ENCODE measurements at regions not wholly inside any gene's neighbourhood (a gene's known extent, or its start where the extent isn't known, plus 50 kb on each side); places are given as distances from the start of the nearest gene placed in this dataset.
A peak's percentile ranks its signal among the peaks of the same experiment; 100 is the strongest.

- DNase-seq (ENCODE audit: low read depth), result peak; percentile 71
- H3K4me1 ChIP-seq (ENCODE audit: control insufficient read depth, insufficient read depth, low read length), result peaks cover 24% of the 10 kb centered on the region
- no peaks in the 10 kb centered on the region for H3K27me3 ChIP-seq (replicated peaks; ENCODE audit: control insufficient read depth, insufficient read depth, low read length)
- H3K36me3 ChIP-seq (ENCODE audit: control insufficient read depth, insufficient read depth, low read length, severe bottlenecking), result no peaks in the 10 kb centered on the region
- H3K4me3 ChIP-seq (ENCODE audit: low read length), result no peak overlapping the region
- peaks cover 5% of the 10 kb centered on the region for H3K9me3 ChIP-seq (ENCODE audit: control insufficient read depth, low read length)
- no peak overlapping the region for H3K9ac ChIP-seq (ENCODE audit: low read length)
Observed at GRCh38 chr3:43905157-43905556, 214.4 kb downstream of the ABHD5 start.

- H3K4me3 ChIP-seq (ENCODE audit: low read length), result no peak overlapping the region
- no peaks in the 10 kb centered on the region for H3K9me3 ChIP-seq (ENCODE audit: control insufficient read depth, low read length)
- peaks cover 24% of the 10 kb centered on the region for H3K4me1 ChIP-seq (ENCODE audit: control insufficient read depth, insufficient read depth, low read length)
- H3K9ac ChIP-seq (ENCODE audit: low read length), result no peak overlapping the region
- DNase-seq (ENCODE audit: low read depth), result no peak
- no peaks in the 10 kb centered on the region for H3K27me3 ChIP-seq (replicated peaks; ENCODE audit: control insufficient read depth, insufficient read depth, low read length)
- no peaks in the 10 kb centered on the region for H3K36me3 ChIP-seq (ENCODE audit: control insufficient read depth, insufficient read depth, low read length, severe bottlenecking)
Observed at GRCh38 chr3:43906849-43907507, 216.2 kb downstream of the ABHD5 start.

- Histone ChIP-seq H3K4me1 (ENCODE audit: control insufficient read depth, insufficient read depth, low read length) (peaks cover 19% of the 10 kb centered on the region), H3K27me3 (replicated peaks; ENCODE audit: control insufficient read depth, insufficient read depth, low read length) (no peaks in the 10 kb centered on the region), H3K9ac (ENCODE audit: low read length) (no peak overlapping the region), H3K9me3 (ENCODE audit: control insufficient read depth, low read length) (no peaks in the 10 kb centered on the region), H3K4me3 (ENCODE audit: low read length) (no peak overlapping the region), H3K36me3 (ENCODE audit: control insufficient read depth, insufficient read depth, low read length, severe bottlenecking) (no peaks in the 10 kb centered on the region)
- no peak for DNase-seq (ENCODE audit: low read depth)
Observed at GRCh38 chr3:43907508-43907858, 216.7 kb downstream of the ABHD5 start.

- Histone ChIP-seq H3K36me3 (ENCODE audit: control insufficient read depth, insufficient read depth, low read length, severe bottlenecking) (no peaks in the 10 kb centered on the region), H3K4me3 (ENCODE audit: low read length) (no peak overlapping the region), H3K9me3 (ENCODE audit: control insufficient read depth, low read length) (no peaks in the 10 kb centered on the region), H3K4me1 (ENCODE audit: control insufficient read depth, insufficient read depth, low read length) (peaks cover 14% of the 10 kb centered on the region), H3K9ac (ENCODE audit: low read length) (no peak overlapping the region), H3K27me3 (replicated peaks; ENCODE audit: control insufficient read depth, insufficient read depth, low read length) (no peaks in the 10 kb centered on the region)
- no peak for DNase-seq (ENCODE audit: low read depth)
Observed at GRCh38 chr3:43908456-43908855, 217.7 kb downstream of the ABHD5 start.

GRCh38 chr3:43909149-43909548 is 218.4 kb downstream of the ABHD5 start:
- peaks cover 14% of the 10 kb centered on the region for H3K4me1 ChIP-seq (ENCODE audit: control insufficient read depth, insufficient read depth, low read length)
- no peak for DNase-seq (ENCODE audit: low read depth)

DNA sequence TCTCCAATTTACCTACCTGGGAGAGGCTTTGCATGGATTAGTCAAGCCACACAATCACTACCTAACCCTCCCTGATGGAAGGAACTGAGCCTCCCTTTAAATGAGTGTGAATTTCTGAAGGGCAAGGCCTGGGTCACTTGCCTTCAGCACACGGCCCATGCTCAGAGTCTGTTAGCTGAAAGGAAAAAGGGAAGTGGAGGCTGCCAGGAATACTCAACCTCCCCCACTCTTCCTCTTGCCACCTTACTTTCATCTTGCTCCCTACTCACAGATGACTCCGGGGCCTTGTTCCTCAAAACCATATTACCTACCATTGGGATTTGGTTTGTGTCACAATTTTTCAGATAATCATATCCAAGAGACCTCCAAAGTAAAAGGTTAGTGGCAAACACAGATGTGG is 220.0 kb downstream of the ABHD5 start:
- DNase-seq (ENCODE audit: low read depth), result no peak
- no peak overlapping the region for H3K4me3 ChIP-seq (ENCODE audit: low read length)
- H3K4me1 ChIP-seq (ENCODE audit: control insufficient read depth, insufficient read depth, low read length), result peaks cover 3% of the 10 kb centered on the region
- no peak overlapping the region for H3K9ac ChIP-seq (ENCODE audit: low read length)
- no peaks in the 10 kb centered on the region for H3K27me3 ChIP-seq (replicated peaks; ENCODE audit: control insufficient read depth, insufficient read depth, low read length)
- H3K9me3 ChIP-seq (ENCODE audit: control insufficient read depth, low read length), result no peaks in the 10 kb centered on the region
- H3K36me3 ChIP-seq (ENCODE audit: control insufficient read depth, insufficient read depth, low read length, severe bottlenecking), result no peaks in the 10 kb centered on the region

More at GRCh38 chr3:43909149-43909548, 218.4 kb downstream of the ABHD5 start:
- Histone ChIP-seq H3K36me3 (ENCODE audit: control insufficient read depth, insufficient read depth, low read length, severe bottlenecking) (no peaks in the 10 kb centered on the region), H3K9ac (ENCODE audit: low read length) (peak overlapping the region; percentile 12), H3K27me3 (replicated peaks; ENCODE audit: control insufficient read depth, insufficient read depth, low read length) (no peaks in the 10 kb centered on the region), H3K9me3 (ENCODE audit: control insufficient read depth, low read length) (no peaks in the 10 kb centered on the region), H3K4me3 (ENCODE audit: low read length) (no peak overlapping the region)

DNA sequence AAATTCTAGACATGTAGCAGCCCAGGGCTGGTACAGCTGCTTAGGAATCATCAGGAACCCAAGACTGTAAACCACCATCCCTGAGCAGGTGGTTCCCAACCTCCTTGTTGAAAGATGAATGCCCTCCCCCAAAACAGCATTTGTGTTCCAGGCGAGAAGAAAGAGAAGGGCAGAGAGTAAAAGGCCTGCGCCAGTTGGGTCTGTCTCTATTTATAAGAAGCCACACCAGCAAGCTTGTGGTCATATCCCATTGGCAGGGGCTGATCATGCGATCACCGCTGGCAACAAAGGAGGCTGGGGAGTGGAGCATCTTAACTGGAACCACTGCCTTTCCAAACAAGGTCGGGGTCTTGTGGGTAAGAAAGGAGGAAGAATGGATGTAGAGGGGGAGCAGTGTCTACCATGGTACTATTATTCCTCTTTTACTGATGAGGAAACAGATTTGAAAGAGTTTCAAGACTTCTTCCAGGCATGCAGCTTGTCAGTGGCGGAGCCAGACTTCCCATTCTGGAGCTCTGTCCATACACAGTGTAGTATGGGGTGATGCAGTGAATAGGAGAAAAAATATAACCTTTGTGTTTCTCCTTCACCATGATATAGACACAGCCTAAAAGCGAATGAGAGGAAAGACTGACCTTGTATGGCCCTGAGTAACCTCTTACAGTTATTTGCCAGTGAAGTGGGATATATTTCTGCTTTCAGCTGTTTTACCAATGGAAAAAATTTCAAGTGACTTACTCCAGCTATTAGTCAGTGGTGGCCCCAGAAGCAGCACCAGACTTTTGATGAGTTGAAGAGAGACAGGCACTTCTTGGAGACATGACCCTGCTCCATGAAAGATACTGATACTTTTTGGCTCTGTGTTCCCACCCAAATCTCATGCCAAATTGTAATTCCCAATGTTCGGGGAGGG is 222.6 kb downstream of the ABHD5 start:
- peaks cover 8% of the 10 kb centered on the region for H3K9me3 ChIP-seq (ENCODE audit: control insufficient read depth, low read length)
- H3K9ac ChIP-seq (ENCODE audit: low read length), result no peak overlapping the region
- no peaks in the 10 kb centered on the region for H3K36me3 ChIP-seq (ENCODE audit: control insufficient read depth, insufficient read depth, low read length, severe bottlenecking)
- no peak overlapping the region for H3K4me3 ChIP-seq (ENCODE audit: low read length)
- H3K27me3 ChIP-seq (replicated peaks; ENCODE audit: control insufficient read depth, insufficient read depth, low read length), result no peaks in the 10 kb centered on the region
- no peak for DNase-seq (ENCODE audit: low read depth)
- no peaks in the 10 kb centered on the region for H3K4me1 ChIP-seq (ENCODE audit: control insufficient read depth, insufficient read depth, low read length)

GRCh38 chr3:43914269-43914668 is 223.5 kb downstream of the ABHD5 start:
- no peak overlapping the region for H3K4me3 ChIP-seq (ENCODE audit: low read length)
- H3K9me3 ChIP-seq (ENCODE audit: control insufficient read depth, low read length), result peaks cover 8% of the 10 kb centered on the region
- no peak overlapping the region for H3K9ac ChIP-seq (ENCODE audit: low read length)
- H3K27me3 ChIP-seq (replicated peaks; ENCODE audit: control insufficient read depth, insufficient read depth, low read length), result no peaks in the 10 kb centered on the region
- peaks cover 4% of the 10 kb centered on the region for H3K4me1 ChIP-seq (ENCODE audit: control insufficient read depth, insufficient read depth, low read length)
- DNase-seq (ENCODE audit: low read depth), result no peak
- no peaks in the 10 kb centered on the region for H3K36me3 ChIP-seq (ENCODE audit: control insufficient read depth, insufficient read depth, low read length, severe bottlenecking)

- peaks cover 8% of the 10 kb centered on the region for H3K9me3 ChIP-seq (ENCODE audit: control insufficient read depth, low read length)
- peaks cover 5% of the 10 kb centered on the region for H3K4me1 ChIP-seq (ENCODE audit: control insufficient read depth, insufficient read depth, low read length)
- no peak overlapping the region for H3K4me3 ChIP-seq (ENCODE audit: low read length)
- no peak for DNase-seq (ENCODE audit: low read depth)
- H3K27me3 ChIP-seq (replicated peaks; ENCODE audit: control insufficient read depth, insufficient read depth, low read length), result no peaks in the 10 kb centered on the region
- no peak overlapping the region for H3K9ac ChIP-seq (ENCODE audit: low read length)
- H3K36me3 ChIP-seq (ENCODE audit: control insufficient read depth, insufficient read depth, low read length, severe bottlenecking), result no peaks in the 10 kb centered on the region
Observed at GRCh38 chr3:43915546-43915945, 224.8 kb downstream of the ABHD5 start.

DNA sequence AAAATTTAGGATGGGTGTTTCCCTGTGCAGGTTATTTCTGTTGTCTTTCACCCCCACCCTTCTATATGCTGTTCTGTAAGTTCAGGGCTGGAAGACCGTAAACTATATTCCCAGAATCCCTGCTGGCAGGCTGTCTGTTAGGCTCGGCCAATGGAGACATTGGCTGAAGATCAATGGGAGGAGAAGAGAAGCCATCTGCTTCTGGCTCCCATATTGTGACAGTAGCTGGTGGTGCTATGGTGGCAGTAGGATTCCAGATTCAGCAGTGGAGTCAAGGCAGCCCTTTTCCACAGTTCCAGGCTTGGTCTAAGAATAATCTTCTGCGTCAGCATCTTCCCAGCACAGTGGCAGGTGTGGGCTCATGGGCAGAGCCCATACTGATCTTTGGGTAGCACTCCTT is 226.6 kb downstream of the ABHD5 start:
- Histone ChIP-seq H3K9me3 (ENCODE audit: control insufficient read depth, low read length) (peaks cover 8% of the 10 kb centered on the region), H3K4me1 (ENCODE audit: control insufficient read depth, insufficient read depth, low read length) (peaks cover 5% of the 10 kb centered on the region), H3K36me3 (ENCODE audit: control insufficient read depth, insufficient read depth, low read length, severe bottlenecking) (no peaks in the 10 kb centered on the region), H3K4me3 (ENCODE audit: low read length) (no peak overlapping the region), H3K27me3 (replicated peaks; ENCODE audit: control insufficient read depth, insufficient read depth, low read length) (no peaks in the 10 kb centered on the region), H3K9ac (ENCODE audit: low read length) (no peak overlapping the region)
- no peak for DNase-seq (ENCODE audit: low read depth)

DNA sequence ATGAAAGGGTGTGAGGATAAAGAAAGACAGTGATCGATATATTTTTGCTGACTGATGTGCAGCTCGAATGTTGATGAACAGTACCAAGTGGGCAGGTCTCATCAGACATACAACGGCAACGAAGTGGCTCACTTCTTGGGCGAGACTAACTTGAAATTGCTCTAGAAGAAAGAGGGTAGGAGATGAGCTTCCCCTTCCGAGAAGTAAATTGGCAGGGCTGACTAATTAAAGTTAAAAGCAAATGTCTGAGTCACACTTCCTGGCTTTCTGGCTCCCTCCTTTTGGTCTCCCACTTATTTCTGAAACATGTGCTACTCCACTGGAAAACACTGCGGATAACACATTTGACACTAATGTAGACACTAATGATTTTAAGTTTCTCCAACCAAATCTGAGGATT is 228.3 kb downstream of the ABHD5 start:
- peaks cover 5% of the 10 kb centered on the region for H3K4me1 ChIP-seq (ENCODE audit: control insufficient read depth, insufficient read depth, low read length)
- no peaks in the 10 kb centered on the region for H3K36me3 ChIP-seq (ENCODE audit: control insufficient read depth, insufficient read depth, low read length, severe bottlenecking)
- no peak overlapping the region for H3K9ac ChIP-seq (ENCODE audit: low read length)
- DNase-seq (ENCODE audit: low read depth), result peak; percentile 9
- H3K27me3 ChIP-seq (replicated peaks; ENCODE audit: control insufficient read depth, insufficient read depth, low read length), result peaks cover 2% of the 10 kb centered on the region
- no peak overlapping the region for H3K4me3 ChIP-seq (ENCODE audit: low read length)
- H3K9me3 ChIP-seq (ENCODE audit: control insufficient read depth, low read length), result peaks cover 8% of the 10 kb centered on the region
